Neural crest cell (in vitro differentiated cells): ENCODE measurements at regions not wholly inside any gene's neighbourhood (a gene's known extent, or its start where the extent isn't known, plus 50 kb on each side); places are given as distances from the start of the nearest gene placed in this dataset.
A peak's percentile ranks its signal among the peaks of the same experiment; 100 is the strongest.

Source experiments
- DNase-seq: peaks from one replicate; pipeline ENCODE4 v3.0.0; 2021; ENCODE audit warnings: low read depth, mixed read lengths, low spot score
- H3K27ac Mint-ChIP-seq: one replicate; pipeline ENCODE4 v1.8.0; 2021; ENCODE audit warnings: mild to moderate bottlenecking, mixed read lengths; ENCODE audit not compliant: unreplicated experiment
- H3K27me3 Mint-ChIP-seq: 2 replicates; pipeline ENCODE4 v1.8.0; 2021; ENCODE audit warnings: low read depth, mild to moderate bottlenecking, mixed read lengths
- H3K36me3 Mint-ChIP-seq: 2 replicates; pipeline ENCODE4 v1.8.0; 2021; ENCODE audit warnings: low read depth, mild to moderate bottlenecking, mixed read lengths
- H3K4me1 Mint-ChIP-seq: 2 replicates; pipeline ENCODE4 v1.8.0; 2021; ENCODE audit warnings: mixed read lengths
- H3K4me3 Mint-ChIP-seq: one replicate; pipeline ENCODE4 v1.8.0; 2021; ENCODE audit warnings: mild to moderate bottlenecking, mixed read lengths
- H3K9me3 Mint-ChIP-seq: 2 replicates; pipeline ENCODE4 v1.8.0; 2021; ENCODE audit warnings: mixed read lengths
- TF ChIP-seq, protein P1 (sequence below): fragments of 200-600 bp; sonication (generic); conservative IDR thresholded peaks from 2 replicates; pipeline ENCODE4 v1.5.0; 2021; ENCODE audit warnings: antibody characterized with exemption, mild to moderate bottlenecking

DNA sequence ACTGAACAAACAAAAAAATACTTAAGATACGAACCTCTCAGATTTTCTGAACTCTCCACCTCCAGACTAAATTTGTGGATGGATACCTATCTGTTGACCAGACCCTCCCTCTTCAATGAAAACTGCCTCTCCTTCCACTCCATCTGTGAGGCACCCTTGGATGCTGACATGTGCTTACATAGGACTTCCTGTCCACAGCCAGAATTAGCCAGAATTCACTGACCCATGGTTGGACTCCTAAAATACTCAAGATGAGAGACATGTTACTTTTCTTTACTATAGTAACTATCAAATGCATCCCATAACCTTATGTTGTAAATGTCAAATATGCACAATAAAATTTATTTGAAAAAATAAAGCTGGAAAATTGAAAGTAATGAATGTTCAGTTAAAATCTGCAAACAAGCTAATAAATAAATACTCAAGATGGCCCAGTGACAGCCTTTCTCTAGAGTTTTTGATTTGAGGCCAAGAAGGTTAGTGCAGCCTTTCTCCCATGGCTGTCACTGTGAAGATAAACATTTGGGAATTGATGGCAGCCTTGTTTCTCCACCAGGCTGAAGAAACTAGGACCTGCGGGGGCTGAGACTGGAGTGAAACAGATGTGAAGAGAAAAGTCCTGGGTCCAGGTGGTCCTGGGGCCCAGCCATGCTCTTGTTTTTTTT is 287.0 kb downstream of the ZEB1 start:
- DNase-seq, result no peak
- peaks cover 2% of the 10 kb centered on the region for H3K9me3 Mint-ChIP-seq
- H3K27ac Mint-ChIP-seq, result no peak overlapping the region
- no peaks in the 10 kb centered on the region for H3K27me3 Mint-ChIP-seq
- H3K36me3 Mint-ChIP-seq, result no peaks in the 10 kb centered on the region
- H3K4me3 Mint-ChIP-seq, result no peak overlapping the region
- TF ChIP-seq, protein P1, sequence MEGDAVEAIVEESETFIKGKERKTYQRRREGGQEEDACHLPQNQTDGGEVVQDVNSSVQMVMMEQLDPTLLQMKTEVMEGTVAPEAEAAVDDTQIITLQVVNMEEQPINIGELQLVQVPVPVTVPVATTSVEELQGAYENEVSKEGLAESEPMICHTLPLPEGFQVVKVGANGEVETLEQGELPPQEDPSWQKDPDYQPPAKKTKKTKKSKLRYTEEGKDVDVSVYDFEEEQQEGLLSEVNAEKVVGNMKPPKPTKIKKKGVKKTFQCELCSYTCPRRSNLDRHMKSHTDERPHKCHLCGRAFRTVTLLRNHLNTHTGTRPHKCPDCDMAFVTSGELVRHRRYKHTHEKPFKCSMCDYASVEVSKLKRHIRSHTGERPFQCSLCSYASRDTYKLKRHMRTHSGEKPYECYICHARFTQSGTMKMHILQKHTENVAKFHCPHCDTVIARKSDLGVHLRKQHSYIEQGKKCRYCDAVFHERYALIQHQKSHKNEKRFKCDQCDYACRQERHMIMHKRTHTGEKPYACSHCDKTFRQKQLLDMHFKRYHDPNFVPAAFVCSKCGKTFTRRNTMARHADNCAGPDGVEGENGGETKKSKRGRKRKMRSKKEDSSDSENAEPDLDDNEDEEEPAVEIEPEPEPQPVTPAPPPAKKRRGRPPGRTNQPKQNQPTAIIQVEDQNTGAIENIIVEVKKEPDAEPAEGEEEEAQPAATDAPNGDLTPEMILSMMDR, result no peak
- H3K4me1 Mint-ChIP-seq, result peaks cover 5% of the 10 kb centered on the region

DNA sequence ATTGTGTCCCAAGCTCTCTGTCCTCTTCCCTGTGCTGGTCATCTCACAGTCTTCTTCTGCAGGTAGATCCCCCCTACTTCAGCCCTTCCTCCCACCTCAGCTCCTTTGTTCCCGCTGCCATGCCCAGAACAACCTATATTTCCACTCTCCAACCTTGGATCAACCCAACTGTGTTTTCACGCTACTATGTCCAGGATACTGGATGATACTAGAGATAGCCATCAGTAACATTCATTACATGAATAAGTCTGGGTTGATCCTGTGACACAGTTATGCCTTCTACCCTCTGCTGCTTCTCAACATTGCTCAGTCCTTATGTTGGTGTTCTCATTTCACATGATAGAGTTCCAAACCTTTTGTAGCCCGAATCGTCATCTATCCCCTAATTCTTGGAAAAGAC is 286.4 kb downstream of the ZEB1 start:
- no peak for DNase-seq
- TF ChIP-seq, protein P1, result no peak
- Mint-ChIP-seq H3K4me3 (no peak overlapping the region), H3K9me3 (peaks cover 2% of the 10 kb centered on the region), H3K4me1 (peaks cover 5% of the 10 kb centered on the region), H3K27me3 (no peaks in the 10 kb centered on the region), H3K27ac (no peak overlapping the region), H3K36me3 (no peaks in the 10 kb centered on the region)

DNA sequence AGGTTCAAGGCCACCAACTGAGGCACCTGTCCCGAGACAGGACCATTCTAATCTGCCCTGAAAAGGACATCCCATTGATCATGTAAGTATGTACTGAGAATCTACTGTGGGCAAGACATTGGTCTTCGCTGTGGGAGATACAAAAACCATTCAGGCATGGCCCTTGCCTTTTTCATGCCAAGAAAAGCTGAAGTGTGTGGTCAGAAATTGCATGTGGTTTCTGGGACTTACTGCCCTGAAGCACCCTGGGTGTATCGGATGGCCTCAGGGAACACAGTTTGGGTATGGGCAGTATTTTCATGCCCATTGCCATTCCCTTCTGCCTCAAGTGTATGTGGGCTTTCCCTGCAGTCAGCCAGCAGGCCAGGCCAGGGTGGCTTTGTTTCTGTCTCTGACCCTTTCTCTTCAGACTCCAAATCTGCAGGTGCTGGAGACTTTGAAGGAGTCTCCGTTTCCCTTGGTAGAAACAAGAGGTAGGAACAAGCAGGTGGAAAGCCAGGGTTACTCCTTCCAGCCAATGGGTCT is 285.7 kb downstream of the ZEB1 start:
- Mint-ChIP-seq H3K27me3 (no peaks in the 10 kb centered on the region), H3K9me3 (peaks cover 2% of the 10 kb centered on the region), H3K36me3 (no peaks in the 10 kb centered on the region), H3K4me3 (peak overlapping the region; percentile 87), H3K4me1 (peaks cover 5% of the 10 kb centered on the region), H3K27ac (no peak overlapping the region)
- no peak for DNase-seq
- TF ChIP-seq, protein P1, result no peak

DNA sequence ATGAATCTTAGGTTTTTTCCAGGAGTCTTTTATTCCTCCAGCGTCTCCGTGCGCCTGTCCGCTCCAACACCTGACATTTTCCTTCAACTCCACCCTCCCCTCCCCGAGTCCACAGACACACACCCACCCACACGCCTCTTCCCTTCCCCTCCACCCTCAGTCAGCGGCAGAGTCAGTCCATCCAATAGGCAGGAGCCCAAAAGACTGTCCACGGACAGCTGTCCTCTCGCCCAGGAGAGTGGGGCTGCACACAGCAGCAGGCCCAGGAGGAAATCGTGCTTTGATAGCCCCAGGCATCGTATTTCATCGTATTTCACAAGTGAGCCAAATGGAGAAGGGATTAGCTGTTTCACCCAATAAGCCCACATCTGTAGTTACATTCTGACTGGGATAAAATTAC is 285.1 kb downstream of the ZEB1 start:
- Mint-ChIP-seq H3K27ac (no peak overlapping the region), H3K27me3 (no peaks in the 10 kb centered on the region), H3K9me3 (peaks cover 2% of the 10 kb centered on the region), H3K4me1 (peaks cover 5% of the 10 kb centered on the region), H3K36me3 (no peaks in the 10 kb centered on the region), H3K4me3 (peak overlapping the region; percentile 87)
- no peak for DNase-seq
- TF ChIP-seq, protein P1, result no peak

DNA sequence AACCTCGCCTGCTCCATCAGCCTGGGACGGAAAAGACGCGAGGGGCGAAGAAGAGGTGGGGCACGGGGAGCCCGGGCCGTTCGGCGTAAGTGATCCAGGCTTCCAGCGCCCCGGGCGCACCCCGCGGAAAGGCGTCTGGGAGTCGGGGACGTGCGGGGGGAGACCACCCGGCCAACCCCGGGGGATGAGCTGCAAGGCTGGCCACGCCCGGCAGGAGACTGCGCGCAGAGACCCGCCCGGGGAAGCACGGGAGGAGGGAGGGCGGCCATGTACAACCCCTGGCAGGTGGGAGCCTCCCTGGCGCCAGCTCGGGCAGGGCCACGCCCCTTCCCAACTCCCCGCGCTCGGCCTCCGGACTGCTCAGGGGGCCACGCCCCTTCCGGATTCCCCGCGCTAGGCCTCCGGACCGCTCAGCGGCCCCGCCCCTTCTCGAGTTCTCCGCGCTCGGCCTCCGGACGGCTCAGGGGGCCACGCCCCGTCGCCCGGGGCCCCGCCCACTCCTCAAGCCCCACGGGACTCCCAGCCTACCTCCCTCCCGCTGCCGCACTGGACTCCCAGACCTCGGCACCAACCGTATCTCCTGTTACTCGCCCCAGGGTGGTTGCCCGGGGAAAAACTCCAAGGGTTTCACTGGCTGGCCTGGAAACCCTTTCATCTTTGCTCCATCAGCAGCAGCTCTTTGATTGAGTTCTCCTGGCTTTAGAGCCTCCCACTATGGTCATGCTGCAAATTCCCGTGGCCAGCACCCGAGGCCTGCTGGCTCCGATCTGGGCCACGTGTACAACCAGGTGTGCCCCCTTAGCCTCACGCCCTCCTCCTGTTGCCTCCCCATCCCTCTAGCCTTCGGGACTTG is 284.4 kb downstream of the ZEB1 start:
- Mint-ChIP-seq H3K36me3 (no peaks in the 10 kb centered on the region), H3K27ac (peak overlapping the region; percentile 90)

More for the DNA sequence above, 284.4 kb downstream of the ZEB1 start:
- Mint-ChIP-seq H3K9me3 (peaks cover 2% of the 10 kb centered on the region), H3K4me1 (peaks cover 5% of the 10 kb centered on the region), H3K27me3 (no peaks in the 10 kb centered on the region), H3K4me3 (peak overlapping the region; percentile 90)
- peak; percentile 88 for DNase-seq
- TF ChIP-seq, protein P1, result no peak
